Karpas-422 (cell line): ENCODE measurements at regions not wholly inside any gene's neighbourhood (a gene's known extent, or its start where the extent isn't known, plus 50 kb on each side); places are given as distances from the start of the nearest gene placed in this dataset.
"Not testable (repeated sequence)": the region's sequence is repeated elsewhere in the genome, so short reads cannot be mapped to it uniquely, and the experiment has no call there.

Experiments
- DNase-seq: peaks from one replicate; pipeline ENCODE4 v3.0.0-alpha.2; 2015
- H2AFZ ChIP-seq: fragments of 200-600 bp; sonication (generic); 2 replicates; pipeline ENCODE4 v1.6.1; 2014; ENCODE audit warnings: antibody characterized with exemption, low read length, mixed read lengths
- H3K27ac ChIP-seq: fragments of 200-600 bp; sonication (generic); 2 replicates; pipeline ENCODE4 v1.5.1; 2014; ENCODE audit warnings: mild to moderate bottlenecking, low read length, moderate library complexity
- H3K27me3 ChIP-seq: fragments of 200-600 bp; sonication (generic); 2 replicates; pipeline ENCODE4 v1.6.1; 2014; ENCODE audit warnings: low read length, mixed read lengths
- H3K36me3 ChIP-seq: fragments of 200-600 bp; sonication (generic); 2 replicates; pipeline ENCODE4 v1.6.1; 2014; ENCODE audit warnings: low read length, mixed read lengths; ENCODE audit not compliant: insufficient read depth
- H3K4me1 ChIP-seq: fragments of 200-600 bp; sonication (generic); 2 replicates; pipeline ENCODE4 v1.6.1; 2014; ENCODE audit warnings: mild to moderate bottlenecking, low read length, mixed read lengths
- H3K4me2 ChIP-seq: fragments of 200-600 bp; sonication (generic); 2 replicates; pipeline ENCODE4 v1.6.1; 2014; ENCODE audit warnings: low read length, low read depth, mild to moderate bottlenecking; ENCODE audit not compliant: poor library complexity, severe bottlenecking
- H3K4me3 ChIP-seq: fragments of 200-600 bp; sonication (generic); 2 replicates; pipeline ENCODE4 v1.5.1; 2014; ENCODE audit warnings: mild to moderate bottlenecking, antibody characterized with exemption, low read length, mixed read lengths
- H3K79me2 ChIP-seq: fragments of 200-600 bp; sonication (generic); 2 replicates; pipeline ENCODE4 v1.6.1; 2014; ENCODE audit warnings: mild to moderate bottlenecking, low read length, mixed read lengths
- H3K9ac ChIP-seq: fragments of 200-600 bp; sonication (generic); 2 replicates; pipeline ENCODE4 v1.6.0; 2014; ENCODE audit warnings: low read length
- H3K9me2 ChIP-seq: fragments of 200-600 bp; sonication (generic), shearing (Covaris generic); replicated peaks from 2 replicates; pipeline ENCODE4 v1.6.0; 2014; ENCODE audit warnings: mild to moderate bottlenecking, low read length, moderate library complexity; ENCODE audit not compliant: insufficient read depth
- H3K9me3 ChIP-seq: fragments of 300-700, 200-600 bp; sonication (generic); 2 replicates; pipeline ENCODE4 v1.6.1; 2014; ENCODE audit warnings: low read length, mixed read lengths
- H4K20me1 ChIP-seq: fragments of 200-600 bp; sonication (generic); 2 replicates; pipeline ENCODE4 v1.6.1; 2014; ENCODE audit warnings: mild to moderate bottlenecking, antibody characterized with exemption, low read length, low read depth; ENCODE audit not compliant: insufficient read depth

- Histone ChIP-seq H3K4me3 (no peak overlapping the region), H3K9me2 (no peaks in the 10 kb centered on the region), H3K79me2 (no peaks in the 10 kb centered on the region), H3K4me1 (no peaks in the 10 kb centered on the region), H3K4me2 (no peak overlapping the region), H3K27ac (no peak overlapping the region), H3K36me3 (no peaks in the 10 kb centered on the region), H3K27me3 (no peaks in the 10 kb centered on the region; the same call in 1 of the 2 replicates), H4K20me1 (no peaks in the 10 kb centered on the region), H3K9me3 (no peaks in the 10 kb centered on the region), H3K9ac (no peak overlapping the region), H2AFZ (no peak overlapping the region)
- DNase-seq, result no peak
Observed at GRCh38 chr3:75188962-75189361, 475.2 kb upstream of the FRG2C start.

DNA sequence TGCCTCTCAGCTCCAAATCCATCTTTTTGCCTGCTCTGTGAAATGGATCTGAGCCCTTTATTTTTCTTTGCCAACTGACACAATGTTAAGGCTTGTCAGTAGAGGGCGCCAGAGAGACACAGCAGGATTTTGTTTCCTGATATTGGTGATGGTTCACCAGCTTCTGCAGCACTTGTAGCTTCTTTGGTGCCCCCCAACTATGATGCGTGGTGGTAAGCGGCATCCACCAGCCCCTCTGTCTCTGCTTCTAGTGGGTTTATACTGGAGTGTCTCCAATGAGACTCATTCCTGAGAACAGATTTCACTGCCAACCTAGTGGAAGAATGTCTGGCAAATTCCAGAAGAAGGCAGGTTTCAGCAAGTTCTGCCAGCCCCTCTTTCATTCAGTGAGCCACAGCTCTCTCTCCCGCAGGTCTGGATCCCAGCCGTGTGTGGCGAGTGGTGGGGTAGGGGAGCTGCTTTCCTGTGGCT is 471.9 kb upstream of the FRG2C start:
- no peak overlapping the region for H3K4me3 ChIP-seq
- H3K79me2 ChIP-seq, result no peaks in the 10 kb centered on the region
- no peaks in the 10 kb centered on the region for H3K4me1 ChIP-seq
- no peaks in the 10 kb centered on the region for H3K9me2 ChIP-seq
- DNase-seq, result peak; percentile 76
- H2AFZ ChIP-seq, result no peak overlapping the region
- H3K4me2 ChIP-seq, result no peak overlapping the region
- no peaks in the 10 kb centered on the region for H4K20me1 ChIP-seq
- H3K27ac ChIP-seq, result no peak overlapping the region
- H3K9ac ChIP-seq, result no peak overlapping the region
- H3K9me3 ChIP-seq, result no peaks in the 10 kb centered on the region
- no peaks in the 10 kb centered on the region; the same call in 1 of the 2 replicates for H3K27me3 ChIP-seq
- H3K36me3 ChIP-seq, result no peaks in the 10 kb centered on the region

DNA sequence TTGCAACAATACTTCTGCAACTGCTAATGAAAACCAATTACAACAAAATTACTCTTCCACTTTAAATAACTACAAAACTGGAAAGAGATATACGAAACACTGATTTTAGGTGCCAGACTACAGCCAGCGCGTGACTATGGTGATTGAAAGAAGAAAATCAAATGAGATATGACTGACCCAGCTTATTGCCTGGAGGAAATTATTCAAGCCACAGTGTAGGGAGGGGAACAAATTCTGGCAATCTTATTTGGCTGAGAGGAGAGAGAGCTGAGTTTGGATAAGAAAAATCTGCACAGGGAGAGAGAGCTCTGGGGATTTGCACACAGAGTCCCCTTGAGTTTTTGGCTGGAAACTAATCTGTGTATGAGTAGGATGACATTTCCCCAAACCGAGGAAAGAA is 470.3 kb upstream of the FRG2C start:
- Histone ChIP-seq H3K9ac (no peak overlapping the region), H3K79me2 (no peaks in the 10 kb centered on the region), H3K4me2 (no peak overlapping the region), H2AFZ (no peak overlapping the region), H3K9me2 (no peaks in the 10 kb centered on the region), H3K4me1 (no peaks in the 10 kb centered on the region), H3K27me3 (no peaks in the 10 kb centered on the region; the same call in 1 of the 2 replicates), H3K4me3 (no peak overlapping the region), H3K27ac (no peak overlapping the region), H3K9me3 (no peaks in the 10 kb centered on the region), H4K20me1 (no peaks in the 10 kb centered on the region), H3K36me3 (no peaks in the 10 kb centered on the region)
- DNase-seq, result no peak

GRCh38 chr3:75214332-75214731 is 449.8 kb upstream of the FRG2C start:
- H3K9ac ChIP-seq, result not testable (repeated sequence)

GRCh38 chr3:75218577-75218976 is 445.6 kb upstream of the FRG2C start:
- Histone ChIP-seq H2AFZ (no peak overlapping the region), H3K9me2 (no peaks in the 10 kb centered on the region), H3K27me3 (no peaks in the 10 kb centered on the region), H3K4me1 (no peaks in the 10 kb centered on the region), H3K4me2 (no peak overlapping the region), H3K27ac (no peak overlapping the region), H3K79me2 (no peaks in the 10 kb centered on the region), H3K4me3 (no peak overlapping the region), H3K9me3 (no peaks in the 10 kb centered on the region), H3K9ac (no peak overlapping the region), H3K36me3 (no peaks in the 10 kb centered on the region), H4K20me1 (no peaks in the 10 kb centered on the region)
- DNase-seq, result no peak

More at GRCh38 chr3:75214332-75214731, 449.8 kb upstream of the FRG2C start:
- H3K27ac ChIP-seq, H3K79me2 ChIP-seq, H3K4me2 ChIP-seq, H3K9me3 ChIP-seq, H3K27me3 ChIP-seq, H4K20me1 ChIP-seq, H3K36me3 ChIP-seq, H2AFZ ChIP-seq, DNase-seq, H3K4me1 ChIP-seq, H3K9me2 ChIP-seq, H3K4me3 ChIP-seq: not testable (repeated sequence)

DNA sequence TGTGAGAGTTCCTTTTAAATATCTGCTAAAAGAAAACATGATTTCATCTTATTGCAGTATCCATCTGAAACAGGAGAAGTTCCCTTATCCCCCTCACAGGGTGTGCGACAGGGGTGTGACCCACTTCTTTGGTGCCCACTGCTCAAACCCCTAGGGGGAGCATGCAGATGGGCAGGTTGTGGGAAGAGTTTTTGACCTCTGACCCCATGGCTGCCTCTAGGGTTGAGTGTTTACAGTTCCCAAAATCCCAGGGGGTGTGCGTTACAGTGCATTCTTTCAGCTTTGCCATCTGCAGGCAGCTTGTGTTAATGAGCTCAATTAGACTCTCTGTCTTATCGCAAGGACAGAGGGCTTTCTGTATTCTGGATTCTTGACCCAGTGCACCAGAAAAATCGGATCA is 443.2 kb upstream of the FRG2C start:
- Histone ChIP-seq H3K4me2 (no peak overlapping the region), H3K4me1 (no peaks in the 10 kb centered on the region), H3K79me2 (no peaks in the 10 kb centered on the region), H3K27me3 (no peaks in the 10 kb centered on the region), H2AFZ (no peak overlapping the region), H3K36me3 (no peaks in the 10 kb centered on the region), H3K9me3 (no peaks in the 10 kb centered on the region), H4K20me1 (no peaks in the 10 kb centered on the region), H3K9ac (no peak overlapping the region), H3K27ac (no peak overlapping the region), H3K9me2 (no peaks in the 10 kb centered on the region), H3K4me3 (no peak overlapping the region)
- no peak for DNase-seq

DNA sequence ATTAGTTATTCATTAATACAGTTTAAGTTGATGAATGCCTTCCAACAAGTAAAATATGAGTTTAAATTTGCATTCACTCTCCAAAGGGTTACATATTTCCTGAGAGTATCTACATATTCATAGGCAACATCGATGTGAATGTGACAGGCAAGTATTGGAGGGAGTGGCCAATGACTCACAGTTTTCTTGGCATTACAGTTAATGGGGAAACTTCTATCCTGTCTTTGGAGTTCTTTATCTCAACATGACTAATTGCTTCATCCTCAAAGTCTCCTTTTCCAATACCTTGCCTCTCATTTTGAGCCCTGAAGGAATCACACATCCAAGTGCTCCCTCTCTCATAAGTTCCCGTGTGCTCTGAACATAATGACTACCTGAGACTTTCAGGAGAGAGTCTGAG is 439.7 kb upstream of the FRG2C start:
- Histone ChIP-seq H4K20me1 (no peaks in the 10 kb centered on the region), H2AFZ (no peak overlapping the region), H3K9ac (no peak overlapping the region), H3K27me3 (no peaks in the 10 kb centered on the region), H3K79me2 (no peaks in the 10 kb centered on the region), H3K4me1 (no peaks in the 10 kb centered on the region), H3K4me2 (no peak overlapping the region), H3K9me2 (no peaks in the 10 kb centered on the region), H3K36me3 (no peaks in the 10 kb centered on the region), H3K4me3 (no peak overlapping the region), H3K27ac (no peak overlapping the region), H3K9me3 (no peaks in the 10 kb centered on the region)
- DNase-seq, result no peak

DNA sequence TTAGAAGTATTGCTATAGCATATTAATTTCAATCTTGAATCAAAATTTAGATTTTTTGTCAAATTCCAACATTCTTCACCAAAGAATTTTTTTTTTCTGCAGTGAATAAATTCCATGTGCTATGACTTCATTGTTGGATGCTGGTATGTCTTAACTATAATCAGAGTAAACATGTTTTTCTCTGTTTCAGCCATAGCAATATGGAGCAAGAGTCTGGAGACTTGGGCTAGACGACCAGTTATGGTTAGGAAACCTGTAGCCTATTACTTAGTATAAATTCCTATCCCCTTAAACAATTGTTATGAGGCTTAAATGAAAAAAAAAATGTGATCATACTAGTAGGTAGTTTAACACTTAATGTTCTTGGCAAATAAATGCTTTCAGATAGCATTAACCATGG is 431.9 kb upstream of the FRG2C start:
- DNase-seq, result no peak
- Histone ChIP-seq H3K4me1 (no peaks in the 10 kb centered on the region), H3K9me3 (no peaks in the 10 kb centered on the region), H2AFZ (no peak overlapping the region), H3K9ac (no peak overlapping the region), H3K4me3 (no peak overlapping the region), H3K79me2 (no peaks in the 10 kb centered on the region), H4K20me1 (no peaks in the 10 kb centered on the region), H3K4me2 (no peak overlapping the region), H3K36me3 (no peaks in the 10 kb centered on the region), H3K27ac (no peak overlapping the region), H3K9me2 (no peaks in the 10 kb centered on the region), H3K27me3 (no peaks in the 10 kb centered on the region)

DNA sequence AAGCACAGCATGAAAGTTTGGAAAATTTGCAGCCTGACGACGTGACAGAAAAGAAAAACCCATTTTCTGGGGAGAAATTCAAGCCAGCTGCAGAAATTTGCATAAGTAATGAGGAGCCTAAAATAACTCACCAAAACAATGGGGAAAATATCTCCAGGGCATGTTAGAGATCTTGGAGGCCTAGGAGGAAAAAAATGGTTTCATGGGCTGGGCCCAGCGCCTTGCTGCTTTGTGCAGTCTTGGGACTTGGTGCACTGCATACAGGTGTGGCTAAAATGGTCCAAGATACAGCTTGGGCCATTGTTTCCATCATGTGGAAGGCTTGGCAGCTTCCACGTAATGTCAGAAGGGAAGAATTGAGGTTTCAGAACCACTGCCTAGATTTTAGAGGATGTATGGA is 428.5 kb upstream of the FRG2C start:
- no peaks in the 10 kb centered on the region for H3K4me1 ChIP-seq
- no peaks in the 10 kb centered on the region for H3K27me3 ChIP-seq
- DNase-seq, result no peak
- H3K9me3 ChIP-seq, result no peaks in the 10 kb centered on the region
- no peaks in the 10 kb centered on the region for H3K9me2 ChIP-seq
- no peak overlapping the region for H3K27ac ChIP-seq
- no peak overlapping the region for H3K4me3 ChIP-seq
- no peak overlapping the region for H3K4me2 ChIP-seq
- H2AFZ ChIP-seq, result no peak overlapping the region
- H3K9ac ChIP-seq, result no peak overlapping the region
- no peaks in the 10 kb centered on the region for H3K36me3 ChIP-seq
- H4K20me1 ChIP-seq, result no peaks in the 10 kb centered on the region
- no peaks in the 10 kb centered on the region for H3K79me2 ChIP-seq
